GM12872 (cell line): ENCODE measurements at regions not wholly inside any gene's neighbourhood (a gene's known extent, or its start where the extent isn't known, plus 50 kb on each side); places are given as distances from the start of the nearest gene placed in this dataset.

Source experiments
- TF ChIP-seq, protein P1 (sequence below): IDR thresholded peaks from 3 replicates; pipeline ENCODE4 v1.5.1; 2011; ENCODE audit warnings: low read depth, mild to moderate bottlenecking, low read length, moderate library complexity; ENCODE audit not compliant: insufficient read depth

DNA sequence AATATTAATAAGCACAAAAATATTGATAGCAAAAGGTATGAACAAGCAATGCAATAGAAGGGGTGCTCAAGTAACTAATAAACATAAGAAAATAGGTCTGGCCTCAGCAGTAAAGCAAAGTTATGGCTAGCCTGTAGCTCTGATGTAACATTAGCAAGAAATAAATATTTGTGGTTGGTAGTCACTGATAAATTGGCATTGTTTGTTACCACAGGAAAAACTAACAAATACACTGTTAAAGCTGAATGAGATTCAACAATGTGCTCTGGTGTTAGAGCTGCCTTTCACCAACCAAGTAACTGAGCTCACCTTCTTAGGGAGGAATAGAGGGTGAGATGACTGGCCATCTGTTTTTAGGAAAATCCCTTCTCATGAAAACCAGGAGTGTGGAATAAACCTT lies 71.4 kb downstream of the AREG start:
- TF ChIP-seq, protein P1, sequence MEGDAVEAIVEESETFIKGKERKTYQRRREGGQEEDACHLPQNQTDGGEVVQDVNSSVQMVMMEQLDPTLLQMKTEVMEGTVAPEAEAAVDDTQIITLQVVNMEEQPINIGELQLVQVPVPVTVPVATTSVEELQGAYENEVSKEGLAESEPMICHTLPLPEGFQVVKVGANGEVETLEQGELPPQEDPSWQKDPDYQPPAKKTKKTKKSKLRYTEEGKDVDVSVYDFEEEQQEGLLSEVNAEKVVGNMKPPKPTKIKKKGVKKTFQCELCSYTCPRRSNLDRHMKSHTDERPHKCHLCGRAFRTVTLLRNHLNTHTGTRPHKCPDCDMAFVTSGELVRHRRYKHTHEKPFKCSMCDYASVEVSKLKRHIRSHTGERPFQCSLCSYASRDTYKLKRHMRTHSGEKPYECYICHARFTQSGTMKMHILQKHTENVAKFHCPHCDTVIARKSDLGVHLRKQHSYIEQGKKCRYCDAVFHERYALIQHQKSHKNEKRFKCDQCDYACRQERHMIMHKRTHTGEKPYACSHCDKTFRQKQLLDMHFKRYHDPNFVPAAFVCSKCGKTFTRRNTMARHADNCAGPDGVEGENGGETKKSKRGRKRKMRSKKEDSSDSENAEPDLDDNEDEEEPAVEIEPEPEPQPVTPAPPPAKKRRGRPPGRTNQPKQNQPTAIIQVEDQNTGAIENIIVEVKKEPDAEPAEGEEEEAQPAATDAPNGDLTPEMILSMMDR: no peak

DNA sequence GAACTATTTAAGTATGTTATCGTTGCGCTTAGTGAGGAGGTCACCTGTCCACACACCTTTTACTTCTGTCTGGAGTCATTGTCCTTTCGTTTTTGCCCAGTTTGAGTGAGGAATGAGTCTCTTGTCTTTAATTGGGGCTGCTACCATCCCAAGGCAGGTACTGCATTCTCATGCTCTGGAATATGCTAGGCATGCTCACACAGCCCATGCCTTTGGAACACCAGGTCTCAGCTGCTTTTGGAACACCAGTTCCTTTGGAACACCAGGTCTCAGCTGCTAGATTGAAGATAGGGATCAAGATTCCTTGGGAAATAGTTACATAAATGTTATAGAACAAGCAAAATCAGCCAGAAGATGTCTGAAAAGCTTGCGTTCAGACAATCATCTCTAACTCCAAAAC lies 73.1 kb downstream of the AREG start:
- TF ChIP-seq, protein P1: no peak

DNA sequence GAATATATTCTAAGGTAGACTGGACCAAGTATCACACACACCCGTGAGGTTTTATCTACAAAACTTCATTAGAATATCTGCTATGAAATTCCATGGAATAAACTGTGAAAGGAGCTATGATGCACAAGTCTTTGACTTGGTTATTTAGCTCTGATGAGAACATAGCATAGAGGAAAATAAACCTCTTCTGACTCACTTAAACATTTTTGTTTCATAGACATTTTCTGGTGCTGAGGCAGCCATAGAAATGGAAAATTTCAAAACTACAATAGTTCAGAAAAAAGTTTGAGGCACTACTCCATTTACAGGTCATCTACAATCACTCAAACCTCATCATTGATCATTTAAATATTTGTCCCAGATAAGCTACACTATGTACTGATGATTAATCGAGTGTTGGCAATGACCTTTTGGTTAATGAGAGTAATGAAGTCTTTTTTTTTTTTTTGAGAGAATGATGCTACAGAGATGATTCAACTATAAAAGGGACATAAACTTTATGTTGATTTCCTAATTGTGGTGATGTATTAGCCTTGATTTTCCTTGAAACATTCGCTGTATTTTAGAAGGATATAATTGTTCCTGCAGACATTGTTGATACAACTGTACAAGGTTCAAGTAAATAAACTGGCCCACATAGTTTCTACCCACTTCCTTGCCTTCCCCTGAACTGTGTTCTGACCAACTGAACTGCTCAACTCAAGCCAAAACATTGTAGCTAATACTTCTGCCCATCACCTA lies 77.5 kb downstream of the AREG start:
- TF ChIP-seq, protein P1: no peak

DNA sequence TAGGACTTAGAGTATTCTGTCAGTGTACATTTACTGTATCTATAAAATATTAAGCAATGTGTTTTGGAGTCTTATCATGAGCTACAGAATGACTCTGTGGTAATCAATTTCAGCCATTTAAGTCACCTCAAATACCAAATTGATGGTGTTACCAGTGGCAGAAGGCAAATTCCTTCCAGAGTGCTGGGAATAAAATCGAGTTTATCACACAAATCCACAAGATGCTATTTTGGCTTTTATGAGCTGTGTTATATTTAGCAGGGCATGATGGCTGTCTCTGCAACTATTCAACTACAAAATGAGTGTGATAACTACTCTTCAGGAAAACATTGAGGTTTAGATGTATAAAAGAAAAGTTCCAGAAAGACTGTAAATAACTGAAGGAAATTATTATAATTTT lies 78.2 kb downstream of the AREG start:
- TF ChIP-seq, protein P1: no peak

DNA sequence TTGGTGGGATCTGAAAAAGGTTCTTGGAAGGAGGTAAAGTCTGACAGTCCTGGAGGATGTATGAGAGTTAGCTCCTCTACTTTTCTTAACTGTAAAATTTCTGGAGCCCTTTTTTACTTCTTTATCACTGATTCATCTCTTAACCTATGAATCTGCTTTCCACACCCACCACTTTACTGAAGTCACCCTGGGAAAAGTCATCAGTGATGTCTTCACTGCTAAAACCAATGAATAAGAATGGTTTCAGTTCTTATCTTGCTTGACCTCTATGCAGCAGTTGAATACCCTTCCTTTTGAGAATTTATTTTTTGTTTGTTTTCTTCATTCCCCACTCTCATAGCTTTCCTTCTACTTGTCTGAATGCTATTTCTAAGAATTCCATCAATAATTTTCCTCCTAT lies 80.0 kb downstream of the AREG start:
- TF ChIP-seq, protein P1: no peak

DNA sequence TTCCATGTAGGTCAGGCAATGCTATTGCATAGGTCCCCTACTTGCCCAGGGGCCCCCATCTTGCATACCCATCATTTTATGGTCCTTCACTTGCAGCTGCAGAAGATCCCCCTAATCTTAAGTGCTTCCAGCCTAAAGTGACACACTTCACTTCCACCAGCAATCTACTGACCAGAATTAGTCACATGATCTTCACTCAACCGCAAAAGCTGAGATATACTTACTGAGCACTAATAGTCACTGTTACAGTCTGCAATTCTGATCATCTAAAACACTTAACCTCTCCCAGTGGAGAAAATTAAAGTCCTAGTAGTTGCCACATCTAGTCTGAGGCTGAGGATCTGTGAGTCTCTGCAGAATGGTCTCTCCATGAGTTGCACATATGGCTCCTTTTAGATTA lies 82.1 kb downstream of the AREG start:
- TF ChIP-seq, protein P1: no peak

DNA sequence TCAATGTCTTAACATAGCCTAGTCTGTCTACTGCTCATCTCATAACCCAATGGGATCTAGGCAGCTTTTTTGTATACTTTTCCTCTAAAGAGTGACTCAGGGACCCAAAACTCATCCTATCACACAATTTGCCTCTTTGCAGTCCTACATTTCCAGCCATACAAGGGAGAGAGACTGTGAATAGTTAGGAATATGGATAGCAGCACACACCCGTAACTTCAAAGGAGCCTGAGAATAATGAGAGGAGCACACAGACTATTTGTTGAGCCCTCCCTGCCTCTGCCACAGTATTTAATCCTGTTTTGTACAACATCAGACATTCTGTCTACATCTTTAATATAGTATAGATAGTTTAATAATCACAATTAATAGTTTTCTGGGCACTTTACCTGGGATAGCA lies 83.2 kb downstream of the AREG start:
- TF ChIP-seq, protein P1: no peak
